ENCODE measurements at regions not wholly inside any gene's neighbourhood (a gene's known extent, or its start where the extent isn't known, plus 50 kb on each side); places are given as distances from the start of the nearest gene placed in this dataset.

DNA sequence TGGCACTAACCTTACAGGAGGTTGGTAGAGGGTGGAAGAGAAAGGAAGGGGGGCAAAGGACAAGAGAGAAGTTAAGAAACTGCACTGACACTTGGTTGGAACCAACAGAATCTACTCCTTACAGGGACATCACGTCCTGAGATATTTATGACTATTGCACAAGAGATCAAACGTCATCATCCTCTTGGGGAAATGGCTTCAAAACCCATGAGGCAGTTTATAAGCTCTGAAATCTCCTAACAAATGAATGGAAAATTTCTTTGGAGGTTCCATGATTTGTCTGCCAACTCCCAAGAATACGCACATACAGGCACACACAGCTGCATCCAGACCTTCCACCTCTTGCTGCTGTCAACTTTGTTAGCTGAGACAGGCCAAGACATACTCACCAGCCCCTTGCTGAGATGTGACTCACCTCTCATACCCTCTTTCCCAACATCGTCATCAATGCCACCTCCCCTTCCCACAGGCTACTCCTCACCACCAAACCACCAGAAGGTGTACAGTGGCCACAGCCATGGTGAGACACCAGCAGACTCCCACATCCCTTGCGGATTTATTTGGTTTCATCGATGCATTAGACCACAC, 135.5 kb downstream of the SETD4 start:
- DNase-seq (ENCODE audit: unreplicated experiment): peak; percentile 89
- no peaks in the 10 kb centered on the region for H3K27me3 Mint-ChIP-seq (ENCODE audit: insufficient read depth, unreplicated experiment)
- ChIA-PET CTCF (interaction anchor here (0.6 to 1.3 kb wide), 4 partner anchors 23 to 1417 kb away, joined by 3 to 4 read pairs (median 3); no protein-coding TSS in a partner anchor), POLR2A (interaction anchor here (1.1 kb wide), 1 partner anchor 145 kb away, joined by 3 read pairs; the partner anchor contains the start of gene CBR1)
- H3K36me3 Mint-ChIP-seq (ENCODE audit: insufficient read depth, unreplicated experiment): no peaks in the 10 kb centered on the region
- peaks cover 29% of the 10 kb centered on the region for H3K4me1 Mint-ChIP-seq (ENCODE audit: insufficient read depth, unreplicated experiment)
- intact Hi-C loops (cut with micrococcal nuclease): no loop called here
- H3K9me3 Mint-ChIP-seq (ENCODE audit: unreplicated experiment): no peaks in the 10 kb centered on the region
- H3K27ac Mint-ChIP-seq (ENCODE audit: low read depth, unreplicated experiment): peak overlapping the region; percentile 10
- H3K4me3 Mint-ChIP-seq (ENCODE audit: unreplicated experiment): no peak overlapping the region
- BruUV-seq (replicated peaks): no TSS peak
- TF ChIP-seq, protein P1, sequence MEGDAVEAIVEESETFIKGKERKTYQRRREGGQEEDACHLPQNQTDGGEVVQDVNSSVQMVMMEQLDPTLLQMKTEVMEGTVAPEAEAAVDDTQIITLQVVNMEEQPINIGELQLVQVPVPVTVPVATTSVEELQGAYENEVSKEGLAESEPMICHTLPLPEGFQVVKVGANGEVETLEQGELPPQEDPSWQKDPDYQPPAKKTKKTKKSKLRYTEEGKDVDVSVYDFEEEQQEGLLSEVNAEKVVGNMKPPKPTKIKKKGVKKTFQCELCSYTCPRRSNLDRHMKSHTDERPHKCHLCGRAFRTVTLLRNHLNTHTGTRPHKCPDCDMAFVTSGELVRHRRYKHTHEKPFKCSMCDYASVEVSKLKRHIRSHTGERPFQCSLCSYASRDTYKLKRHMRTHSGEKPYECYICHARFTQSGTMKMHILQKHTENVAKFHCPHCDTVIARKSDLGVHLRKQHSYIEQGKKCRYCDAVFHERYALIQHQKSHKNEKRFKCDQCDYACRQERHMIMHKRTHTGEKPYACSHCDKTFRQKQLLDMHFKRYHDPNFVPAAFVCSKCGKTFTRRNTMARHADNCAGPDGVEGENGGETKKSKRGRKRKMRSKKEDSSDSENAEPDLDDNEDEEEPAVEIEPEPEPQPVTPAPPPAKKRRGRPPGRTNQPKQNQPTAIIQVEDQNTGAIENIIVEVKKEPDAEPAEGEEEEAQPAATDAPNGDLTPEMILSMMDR (IDR thresholded peaks at IDR 0.05; ENCODE audit: unreplicated experiment): no peak

- no peak for DNase-seq (ENCODE audit: unreplicated experiment)
- intact Hi-C loops (cut with micrococcal nuclease): no loop called here
- Mint-ChIP-seq H3K36me3 (ENCODE audit: insufficient read depth, unreplicated experiment) (no peaks in the 10 kb centered on the region), H3K27ac (ENCODE audit: low read depth, unreplicated experiment) (no peak overlapping the region), H3K4me3 (ENCODE audit: unreplicated experiment) (no peak overlapping the region), H3K4me1 (ENCODE audit: insufficient read depth, unreplicated experiment) (peaks cover 29% of the 10 kb centered on the region), H3K27me3 (ENCODE audit: insufficient read depth, unreplicated experiment) (no peaks in the 10 kb centered on the region), H3K9me3 (ENCODE audit: unreplicated experiment) (no peaks in the 10 kb centered on the region)
- TF ChIP-seq, protein P1 (IDR thresholded peaks at IDR 0.05; ENCODE audit: unreplicated experiment): no peak
- no TSS peak for BruUV-seq (replicated peaks)
- CTCF ChIA-PET: no interaction called here
- POLR2A ChIA-PET: no interaction called here
These were observed 136.4 kb downstream of the SETD4 start for GRCh38 chr21:35923971-35924370.

DNA sequence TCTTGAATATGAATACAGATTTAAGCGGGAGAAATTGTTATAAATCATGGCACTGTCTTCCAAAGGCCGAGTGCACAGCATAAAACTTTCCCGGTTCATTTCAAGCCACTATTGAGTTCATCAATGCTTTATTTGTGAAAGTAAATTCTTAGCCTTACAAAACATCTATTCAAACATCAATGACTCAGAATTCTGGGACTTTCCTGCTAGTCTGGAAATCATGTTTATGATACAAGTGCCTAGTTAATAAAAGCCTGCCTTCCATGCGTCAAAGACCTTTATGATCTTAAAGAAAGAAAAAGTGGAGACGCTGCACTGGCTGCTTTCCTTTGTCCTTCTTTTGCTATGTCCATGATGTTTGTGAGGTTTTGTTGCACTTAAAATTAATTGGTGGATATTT, 137.7 kb downstream of the SETD4 start:
- H3K9me3 Mint-ChIP-seq (ENCODE audit: unreplicated experiment): no peaks in the 10 kb centered on the region
- no peak for DNase-seq (ENCODE audit: unreplicated experiment)
- no peaks in the 10 kb centered on the region for H3K27me3 Mint-ChIP-seq (ENCODE audit: insufficient read depth, unreplicated experiment)
- intact Hi-C loops (cut with micrococcal nuclease): no loop called here
- H3K27ac Mint-ChIP-seq (ENCODE audit: low read depth, unreplicated experiment): no peak overlapping the region
- POLR2A ChIA-PET: no interaction called here
- BruUV-seq (replicated peaks): no TSS peak
- TF ChIP-seq, protein P1 (IDR thresholded peaks at IDR 0.05; ENCODE audit: unreplicated experiment): no peak
- H3K4me3 Mint-ChIP-seq (ENCODE audit: unreplicated experiment): no peak overlapping the region
- CTCF ChIA-PET: no interaction called here
- H3K4me1 Mint-ChIP-seq (ENCODE audit: insufficient read depth, unreplicated experiment): peaks cover 29% of the 10 kb centered on the region
- H3K36me3 Mint-ChIP-seq (ENCODE audit: insufficient read depth, unreplicated experiment): no peaks in the 10 kb centered on the region

DNA sequence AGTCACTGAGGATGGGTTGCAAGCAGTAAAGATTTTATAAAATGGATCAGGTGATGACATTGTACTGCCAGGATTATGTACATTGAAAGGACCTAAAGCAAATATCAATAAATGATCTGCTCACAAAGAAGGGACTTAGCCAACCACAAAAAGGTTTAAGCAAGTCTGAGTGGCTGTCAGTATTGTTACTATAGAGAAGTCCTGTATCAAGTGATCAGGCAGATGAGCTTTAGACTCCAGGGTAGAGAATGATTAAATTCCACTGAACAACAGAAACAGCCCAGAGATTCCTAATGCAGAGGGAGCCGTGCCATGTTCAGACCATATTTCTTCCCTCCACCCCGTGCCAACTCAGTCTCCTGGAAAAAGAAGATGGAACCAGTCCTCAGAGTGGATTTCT, 138.9 kb downstream of the SETD4 start:
- BruUV-seq (replicated peaks): no TSS peak
- H3K4me3 Mint-ChIP-seq (ENCODE audit: unreplicated experiment): no peak overlapping the region
- no peak for DNase-seq (ENCODE audit: unreplicated experiment)
- H3K27ac Mint-ChIP-seq (ENCODE audit: low read depth, unreplicated experiment): no peak overlapping the region
- H3K4me1 Mint-ChIP-seq (ENCODE audit: insufficient read depth, unreplicated experiment): peaks cover 29% of the 10 kb centered on the region
- H3K27me3 Mint-ChIP-seq (ENCODE audit: insufficient read depth, unreplicated experiment): no peaks in the 10 kb centered on the region
- CTCF ChIA-PET: interaction anchor here (0.7 kb wide), 1 partner anchor 1233 kb away, joined by 3 read pairs; no protein-coding TSS in a partner anchor
- H3K36me3 Mint-ChIP-seq (ENCODE audit: insufficient read depth, unreplicated experiment): no peaks in the 10 kb centered on the region
- intact Hi-C loops (cut with micrococcal nuclease): no loop called here
- no peaks in the 10 kb centered on the region for H3K9me3 Mint-ChIP-seq (ENCODE audit: unreplicated experiment)
- TF ChIP-seq, protein P1 (IDR thresholded peaks at IDR 0.05; ENCODE audit: unreplicated experiment): no peak
- POLR2A ChIA-PET: no interaction called here

Data from MCF 10A (cell line).